Progenitor cell of endocrine pancreas (in vitro differentiated cells): ENCODE measurements at regions not wholly inside any gene's neighbourhood (a gene's known extent, or its start where the extent isn't known, plus 50 kb on each side); places are given as distances from the start of the nearest gene placed in this dataset.

ENCODE experiments used
- DNase-seq: peaks from one replicate; pipeline ENCODE4 v3.0.0; 2021; ENCODE audit warnings: low spot score; ENCODE audit not compliant: unreplicated experiment
- H3K27ac Mint-ChIP-seq: 2 replicates; pipeline ENCODE4 v1.8.0; 2021; ENCODE audit warnings: mild to moderate bottlenecking, moderate library complexity, mixed read lengths
- H3K27me3 Mint-ChIP-seq: 2 replicates; pipeline ENCODE4 v1.8.0; 2021; ENCODE audit warnings: mixed read lengths
- H3K36me3 Mint-ChIP-seq: 2 replicates; pipeline ENCODE4 v1.8.0; 2022; ENCODE audit warnings: mixed read lengths; ENCODE audit not compliant: insufficient read depth
- H3K4me1 Mint-ChIP-seq: 2 replicates; pipeline ENCODE4 v1.8.0; 2021; ENCODE audit warnings: low read depth, mixed read lengths
- H3K4me3 Mint-ChIP-seq: 2 replicates; pipeline ENCODE4 v1.8.0; 2021; ENCODE audit warnings: low read depth, mild to moderate bottlenecking, moderate library complexity, mixed read lengths
- H3K9me3 Mint-ChIP-seq: 2 replicates; pipeline ENCODE4 v1.8.0; 2021; ENCODE audit warnings: low read depth, mixed read lengths
- TF ChIP-seq, protein P1 (sequence below): fragments of 200-600 bp; sonication (generic); IDR thresholded peaks from one replicate; pipeline ENCODE4 v1.5.0; 2021; ENCODE audit warnings: antibody characterized with exemption, mild to moderate bottlenecking; ENCODE audit not compliant: unreplicated experiment

- no peak overlapping the region for H3K4me3 Mint-ChIP-seq
- peaks cover 10% of the 10 kb centered on the region for H3K9me3 Mint-ChIP-seq
- no peak overlapping the region for H3K27ac Mint-ChIP-seq
- no peaks in the 10 kb centered on the region for H3K27me3 Mint-ChIP-seq
- no peak for DNase-seq
- TF ChIP-seq, protein P1, sequence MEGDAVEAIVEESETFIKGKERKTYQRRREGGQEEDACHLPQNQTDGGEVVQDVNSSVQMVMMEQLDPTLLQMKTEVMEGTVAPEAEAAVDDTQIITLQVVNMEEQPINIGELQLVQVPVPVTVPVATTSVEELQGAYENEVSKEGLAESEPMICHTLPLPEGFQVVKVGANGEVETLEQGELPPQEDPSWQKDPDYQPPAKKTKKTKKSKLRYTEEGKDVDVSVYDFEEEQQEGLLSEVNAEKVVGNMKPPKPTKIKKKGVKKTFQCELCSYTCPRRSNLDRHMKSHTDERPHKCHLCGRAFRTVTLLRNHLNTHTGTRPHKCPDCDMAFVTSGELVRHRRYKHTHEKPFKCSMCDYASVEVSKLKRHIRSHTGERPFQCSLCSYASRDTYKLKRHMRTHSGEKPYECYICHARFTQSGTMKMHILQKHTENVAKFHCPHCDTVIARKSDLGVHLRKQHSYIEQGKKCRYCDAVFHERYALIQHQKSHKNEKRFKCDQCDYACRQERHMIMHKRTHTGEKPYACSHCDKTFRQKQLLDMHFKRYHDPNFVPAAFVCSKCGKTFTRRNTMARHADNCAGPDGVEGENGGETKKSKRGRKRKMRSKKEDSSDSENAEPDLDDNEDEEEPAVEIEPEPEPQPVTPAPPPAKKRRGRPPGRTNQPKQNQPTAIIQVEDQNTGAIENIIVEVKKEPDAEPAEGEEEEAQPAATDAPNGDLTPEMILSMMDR: no peak
- H3K36me3 Mint-ChIP-seq: no peaks in the 10 kb centered on the region
- no peaks in the 10 kb centered on the region for H3K4me1 Mint-ChIP-seq
Observed at GRCh38 chr3:28973609-28974008, 307.3 kb upstream of the RBMS3 start.

- no peak for DNase-seq
- TF ChIP-seq, protein P1: no peak
- Mint-ChIP-seq H3K4me1 (no peaks in the 10 kb centered on the region), H3K36me3 (no peaks in the 10 kb centered on the region), H3K9me3 (no peaks in the 10 kb centered on the region), H3K27me3 (no peaks in the 10 kb centered on the region), H3K4me3 (no peak overlapping the region), H3K27ac (no peak overlapping the region)
Observed at GRCh38 chr3:28978092-28978491, 302.8 kb upstream of the RBMS3 start.

GRCh38 chr3:28980131-28980530 is 300.7 kb upstream of the RBMS3 start:
- Mint-ChIP-seq H3K27ac (no peak overlapping the region), H3K9me3 (no peaks in the 10 kb centered on the region), H3K36me3 (no peaks in the 10 kb centered on the region), H3K4me3 (no peak overlapping the region), H3K4me1 (no peaks in the 10 kb centered on the region), H3K27me3 (no peaks in the 10 kb centered on the region)
- TF ChIP-seq, protein P1: no peak
- DNase-seq: no peak

DNA sequence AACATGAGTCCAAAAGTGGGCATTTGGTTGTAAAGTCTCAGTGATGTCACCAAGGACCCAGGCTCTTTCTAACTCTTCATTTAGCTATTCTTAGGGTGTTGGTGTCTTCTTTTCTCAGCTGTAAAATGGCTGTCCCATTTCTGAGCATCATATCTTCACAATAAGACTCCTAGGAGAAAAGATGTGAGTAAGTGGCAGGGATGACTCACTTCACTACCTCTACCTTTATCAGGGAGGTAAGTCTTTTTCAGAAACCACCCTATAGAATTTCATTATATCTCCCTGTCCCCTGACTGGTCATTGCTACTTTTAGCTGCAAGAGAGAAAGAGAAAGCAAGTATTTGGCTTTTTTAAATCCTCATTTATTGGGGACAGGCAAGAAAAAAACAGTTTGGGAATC is 300.2 kb upstream of the RBMS3 start:
- Mint-ChIP-seq H3K27ac (no peak overlapping the region), H3K9me3 (no peaks in the 10 kb centered on the region), H3K4me1 (no peaks in the 10 kb centered on the region), H3K36me3 (no peaks in the 10 kb centered on the region), H3K27me3 (no peaks in the 10 kb centered on the region), H3K4me3 (no peak overlapping the region)
- TF ChIP-seq, protein P1: no peak
- no peak for DNase-seq

DNA sequence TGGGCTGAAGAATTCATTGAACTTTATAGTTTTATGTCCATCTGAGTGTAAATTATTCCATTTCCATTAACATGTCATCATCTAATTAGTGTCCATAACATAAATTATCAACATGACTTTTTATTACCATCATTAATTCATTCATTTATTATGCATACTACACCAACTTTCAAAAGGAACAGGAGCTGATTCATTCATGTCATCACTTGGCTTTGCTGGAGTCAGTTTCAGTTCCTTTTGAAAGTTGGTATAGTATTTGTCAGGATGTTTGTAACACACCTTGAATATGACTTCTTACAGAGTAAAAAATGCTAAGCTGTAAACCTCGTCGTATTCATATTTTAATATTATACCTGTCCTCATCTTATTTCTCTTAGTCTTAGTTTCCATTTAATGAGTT is 298.0 kb upstream of the RBMS3 start:
- Mint-ChIP-seq H3K4me3 (no peak overlapping the region), H3K27ac (no peak overlapping the region), H3K36me3 (no peaks in the 10 kb centered on the region), H3K27me3 (no peaks in the 10 kb centered on the region), H3K9me3 (no peaks in the 10 kb centered on the region), H3K4me1 (no peaks in the 10 kb centered on the region)
- TF ChIP-seq, protein P1: no peak
- no peak for DNase-seq
